ENCODE measurements at regions not wholly inside any gene's neighbourhood (a gene's known extent, or its start where the extent isn't known, plus 50 kb on each side); places are given as distances from the start of the nearest gene placed in this dataset.

GRCh38 chrX:10296576-10296975 lies 139.8 kb downstream of the CLCN4 start:
- TF ChIP-seq POLR2AphosphoS5 (IDR thresholded peaks at IDR 0.05), result no peak
- no peak for TF ChIP-seq CTCF (IDR thresholded peaks at IDR 0.05)
- TF ChIP-seq POLR2A (IDR thresholded peaks at IDR 0.05), result no peak
- no peak for TF ChIP-seq EP300 (IDR thresholded peaks at IDR 0.05)

Measured in upper lobe of left lung (tissue), 4 donors.